Endometrial microvascular endothelial cells (primary cell): ENCODE measurements at regions not wholly inside any gene's neighbourhood (a gene's known extent, or its start where the extent isn't known, plus 50 kb on each side); places are given as distances from the start of the nearest gene placed in this dataset.
"Not testable (repeated sequence)": the region's sequence is repeated elsewhere in the genome, so short reads cannot be mapped to it uniquely, and the experiment has no call there.

Experiments
- in situ Hi-C: cut with HindIII; loops from 2 replicates; pipeline ENCODE4 v1.10.0; 2017; ENCODE audit warnings: low sequenced_read_pairs, low pct_unique_long_range_greater_than_20kb; ENCODE audit errors: inconsistent ontology term

- in situ Hi-C loops = no loop called here
Observed at GRCh38 chr17:5913032-5913531, 157.1 kb upstream of the WSCD1 start.

GRCh38 chr17:5913641-5914040 is 156.5 kb upstream of the WSCD1 start:
- in situ Hi-C loops = no loop called here

- in situ Hi-C loops = no loop called here
Observed at GRCh38 chr17:5915337-5915736, 154.8 kb upstream of the WSCD1 start.

GRCh38 chr17:5919089-5919488 is 151.1 kb upstream of the WSCD1 start:
- in situ Hi-C loops = no loop called here

GRCh38 chr17:5921512-5922282 is 148.5 kb upstream of the WSCD1 start:
- in situ Hi-C loops = no loop called here

- in situ Hi-C loops = no loop called here
Observed at GRCh38 chr17:5922476-5922875, 147.7 kb upstream of the WSCD1 start.

GRCh38 chr17:5929721-5930120 is 140.5 kb upstream of the WSCD1 start:
- in situ Hi-C loops = no loop called here

- in situ Hi-C loops = not testable (repeated sequence)
Observed at GRCh38 chr17:5930555-5930954, 139.6 kb upstream of the WSCD1 start.

- in situ Hi-C loops = no loop called here
Observed at GRCh38 chr17:5931616-5932015, 138.6 kb upstream of the WSCD1 start.

GRCh38 chr17:5933430-5933829 is 136.7 kb upstream of the WSCD1 start:
- in situ Hi-C loops = no loop called here

GRCh38 chr17:5941258-5941657 is 128.9 kb upstream of the WSCD1 start:
- in situ Hi-C loops = no loop called here

GRCh38 chr17:5942687-5943086 is 127.5 kb upstream of the WSCD1 start:
- in situ Hi-C loops = no loop called here

- in situ Hi-C loops = no loop called here
Observed at GRCh38 chr17:5943232-5943631, 126.9 kb upstream of the WSCD1 start.

GRCh38 chr17:5943982-5944381 is 126.2 kb upstream of the WSCD1 start:
- in situ Hi-C loops = no loop called here

- in situ Hi-C loops = no loop called here
Observed at GRCh38 chr17:5947701-5948180, 122.4 kb upstream of the WSCD1 start.

- in situ Hi-C loops = no loop called here
Observed at GRCh38 chr17:5948811-5949210, 121.4 kb upstream of the WSCD1 start.

GRCh38 chr17:5950878-5951277 is 119.3 kb upstream of the WSCD1 start:
- in situ Hi-C loops = no loop called here

GRCh38 chr17:5951912-5952311 is 118.3 kb upstream of the WSCD1 start:
- in situ Hi-C loops = no loop called here

- in situ Hi-C loops = no loop called here
Observed at GRCh38 chr17:5952518-5952917, 117.7 kb upstream of the WSCD1 start.

- in situ Hi-C loops = no loop called here
Observed at GRCh38 chr17:5955764-5956163, 114.4 kb upstream of the WSCD1 start.

- in situ Hi-C loops = no loop called here
Observed at GRCh38 chr17:5958850-5959249, 111.3 kb upstream of the WSCD1 start.
